ENCODE measurements at regions not wholly inside any gene's neighbourhood (a gene's known extent, or its start where the extent isn't known, plus 50 kb on each side); places are given as distances from the start of the nearest gene placed in this dataset.
"Not testable (repeated sequence)": the region's sequence is repeated elsewhere in the genome, so short reads cannot be mapped to it uniquely, and the experiment has no call there.

DNA sequence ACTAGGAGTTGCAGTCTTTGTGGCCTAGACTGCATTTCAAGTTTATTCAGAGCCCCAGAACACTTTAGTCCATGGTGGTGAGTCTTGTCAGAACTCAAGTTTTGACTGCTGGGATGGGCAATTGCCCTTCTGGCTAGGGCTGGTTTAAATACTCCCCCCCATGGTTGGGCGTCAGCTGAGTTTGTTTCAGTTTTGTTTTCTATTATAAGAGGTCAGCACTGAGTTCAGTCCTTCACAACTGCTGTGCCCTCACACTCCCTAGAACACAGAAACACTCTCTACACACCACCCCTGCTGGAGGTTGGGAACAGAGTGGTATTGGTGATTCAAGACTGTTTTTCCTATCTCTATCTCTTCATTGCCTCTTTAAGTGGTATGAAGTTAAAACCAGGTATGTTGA lies 217.0 kb downstream of the GUCY2F start:
- Mint-ChIP-seq H3K4me1 (ENCODE audit: low read depth) (no peaks in the 10 kb centered on the region), H3K36me3 (no peaks in the 10 kb centered on the region), H3K9me3 (no peaks in the 10 kb centered on the region), H3K4me3 (no peak overlapping the region), H3K27ac (no peak overlapping the region), H3K27me3 (no peaks in the 10 kb centered on the region)
- CTCF ChIA-PET: no interaction called here
- POLR2A ChIA-PET: no interaction called here
- intact Hi-C loops (cut with micrococcal nuclease): no loop called here
- DNase-seq: no peak

DNA sequence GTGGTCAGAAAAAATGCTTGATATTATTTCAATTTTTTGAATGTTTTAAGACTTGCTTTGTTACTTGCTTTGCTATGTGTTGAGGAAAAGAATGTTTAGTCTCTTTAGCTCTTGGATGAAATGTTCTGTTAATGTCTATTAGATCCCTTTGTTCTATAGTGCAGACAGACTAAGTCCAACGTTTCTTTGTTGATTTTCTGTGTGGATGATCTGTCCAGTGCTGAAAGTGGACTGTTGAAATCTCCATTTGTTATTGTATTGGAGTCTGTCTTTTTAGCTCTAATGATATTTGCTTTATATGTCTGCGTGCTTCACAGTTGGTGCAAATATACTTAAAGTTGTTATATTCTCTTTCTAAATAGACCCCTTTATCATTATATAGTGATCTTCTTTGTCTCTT lies 220.6 kb downstream of the GUCY2F start:
- Mint-ChIP-seq H3K36me3 (no peaks in the 10 kb centered on the region), H3K27ac (no peak overlapping the region), H3K4me1 (ENCODE audit: low read depth) (no peaks in the 10 kb centered on the region), H3K27me3 (no peaks in the 10 kb centered on the region), H3K4me3 (no peak overlapping the region), H3K9me3 (no peaks in the 10 kb centered on the region)
- DNase-seq: no peak
- ChIA-PET CTCF (no interaction called here), POLR2A (no interaction called here)
- intact Hi-C loops (cut with micrococcal nuclease): no loop called here

DNA sequence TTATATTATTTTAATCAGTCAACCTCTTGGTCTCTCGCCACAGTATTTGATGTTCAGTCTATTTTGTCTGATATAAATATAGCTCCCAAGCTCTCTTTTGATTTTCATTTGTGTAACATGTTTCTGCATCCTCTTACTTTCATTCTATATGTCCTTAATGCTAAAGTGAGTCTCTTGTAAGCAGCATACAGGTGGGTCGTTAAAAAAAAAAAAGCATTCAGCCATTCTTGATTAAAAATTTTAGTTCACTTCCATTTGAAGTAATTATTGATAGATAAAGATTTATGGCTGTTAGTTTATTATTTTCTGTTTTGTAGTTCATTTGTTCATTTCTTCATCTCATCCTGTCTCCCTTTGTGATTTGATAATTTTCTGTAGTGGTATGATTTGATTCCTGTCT lies 229.1 kb downstream of the GUCY2F start:
- ChIA-PET CTCF (no interaction called here), POLR2A (no interaction called here)
- H3K36me3 Mint-ChIP-seq: no peaks in the 10 kb centered on the region
- peaks cover 3% of the 10 kb centered on the region for H3K9me3 Mint-ChIP-seq
- no peak overlapping the region for H3K4me3 Mint-ChIP-seq
- no peak overlapping the region for H3K27ac Mint-ChIP-seq
- no peaks in the 10 kb centered on the region for H3K27me3 Mint-ChIP-seq
- intact Hi-C loops (cut with micrococcal nuclease): no loop called here
- DNase-seq: no peak
- no peaks in the 10 kb centered on the region for H3K4me1 Mint-ChIP-seq (ENCODE audit: low read depth)

DNA sequence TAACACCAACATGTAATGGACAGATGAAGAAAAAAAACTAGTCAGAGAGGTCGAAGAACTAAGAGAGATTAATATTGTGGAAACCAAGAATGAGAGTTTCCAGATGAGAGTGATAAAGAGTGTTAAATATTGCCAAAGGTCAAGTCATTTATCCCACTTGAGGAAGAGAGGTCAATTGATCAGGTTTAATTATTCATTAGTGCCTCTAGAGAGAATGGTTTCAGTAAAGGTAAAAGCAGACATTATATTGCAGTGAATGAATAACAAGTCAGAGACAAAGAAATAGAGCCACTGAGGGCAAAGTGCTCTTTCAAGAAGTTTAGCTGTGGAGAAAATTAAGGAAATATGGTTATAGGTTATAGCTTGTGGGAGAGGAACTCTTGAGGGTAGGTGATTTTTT lies 263.1 kb downstream of the GUCY2F start:
- Mint-ChIP-seq H3K27ac (no peak overlapping the region), H3K36me3 (no peaks in the 10 kb centered on the region), H3K4me3 (no peak overlapping the region), H3K9me3 (no peaks in the 10 kb centered on the region), H3K4me1 (ENCODE audit: low read depth) (no peaks in the 10 kb centered on the region), H3K27me3 (no peaks in the 10 kb centered on the region)
- DNase-seq: no peak
- CTCF ChIA-PET: no interaction called here
- intact Hi-C loops (cut with micrococcal nuclease): no loop called here
- POLR2A ChIA-PET: no interaction called here

DNA sequence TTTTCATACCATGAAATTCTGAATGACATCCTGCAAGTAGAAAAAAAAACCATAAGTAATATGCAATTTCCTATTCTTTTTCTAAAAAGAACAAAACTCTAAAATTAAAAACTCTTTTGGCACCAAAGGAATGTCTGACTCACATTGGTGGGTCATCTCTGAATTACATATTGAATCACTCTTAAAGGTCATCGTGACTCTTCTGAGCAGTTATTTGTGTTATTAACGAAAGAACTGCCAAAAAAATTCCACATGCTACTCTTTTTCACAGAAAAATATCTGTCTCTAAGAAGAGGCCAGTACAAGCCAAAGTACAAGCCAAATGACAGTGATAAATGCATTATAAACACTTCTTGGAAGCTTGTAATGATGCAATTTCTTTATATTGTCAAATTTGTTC lies 282.2 kb downstream of the GUCY2F start:
- POLR2A ChIA-PET: no interaction called here

GRCh38 chrX:109190542-109190941 lies 291.3 kb downstream of the GUCY2F start:
- Mint-ChIP-seq H3K9me3 (no peaks in the 10 kb centered on the region), H3K27me3 (no peaks in the 10 kb centered on the region), H3K27ac (no peak overlapping the region), H3K36me3 (no peaks in the 10 kb centered on the region), H3K4me1 (ENCODE audit: low read depth) (no peaks in the 10 kb centered on the region), H3K4me3 (no peak overlapping the region)
- ChIA-PET CTCF (no interaction called here), POLR2A (no interaction called here)
- no peak for DNase-seq
- intact Hi-C loops (cut with micrococcal nuclease): no loop called here

More for the DNA sequence above, 282.2 kb downstream of the GUCY2F start:
- DNase-seq: no peak
- no peak overlapping the region for H3K4me3 Mint-ChIP-seq
- no peaks in the 10 kb centered on the region for H3K4me1 Mint-ChIP-seq (ENCODE audit: low read depth)
- H3K9me3 Mint-ChIP-seq: peaks cover 4% of the 10 kb centered on the region
- no peaks in the 10 kb centered on the region for H3K36me3 Mint-ChIP-seq
- no peaks in the 10 kb centered on the region for H3K27me3 Mint-ChIP-seq
- CTCF ChIA-PET: no interaction called here
- no peak overlapping the region for H3K27ac Mint-ChIP-seq
- intact Hi-C loops (cut with micrococcal nuclease): no loop called here

DNA sequence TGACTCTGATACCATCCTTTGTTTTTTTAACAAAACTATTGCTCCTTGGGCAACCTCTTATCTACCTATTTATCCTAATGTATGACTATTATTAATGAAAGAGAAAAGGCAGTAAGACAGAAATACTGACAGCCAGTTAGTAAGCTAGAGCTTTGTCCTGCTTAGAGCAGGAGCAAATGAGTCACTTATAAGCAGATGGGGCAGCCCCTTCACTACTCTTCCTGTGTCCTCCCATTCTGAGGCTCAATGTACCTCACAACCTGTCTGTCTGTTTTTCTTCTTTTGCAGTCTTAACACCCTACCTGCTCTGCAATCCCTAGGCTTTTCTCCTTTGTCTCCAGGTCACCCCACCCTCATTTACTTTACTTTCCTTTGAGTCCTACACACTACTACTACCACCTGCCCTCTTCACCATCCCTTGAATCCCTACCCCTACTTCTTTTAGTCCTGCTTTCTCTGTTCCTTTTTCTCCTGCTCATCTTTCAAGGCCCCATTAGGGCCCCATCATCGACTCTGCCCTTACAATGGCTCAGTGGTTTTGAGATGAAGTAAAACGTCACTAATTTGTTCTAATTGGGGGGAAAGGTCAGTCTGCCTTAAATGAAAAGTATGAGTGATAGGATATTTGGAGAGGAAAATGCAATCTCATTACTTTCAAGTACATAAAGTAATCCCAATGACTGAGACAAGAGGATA lies 294.3 kb downstream of the GUCY2F start:
- POLR2A ChIA-PET: no interaction called here
- H3K27me3 Mint-ChIP-seq: no peaks in the 10 kb centered on the region
- CTCF ChIA-PET: no interaction called here
- H3K36me3 Mint-ChIP-seq: no peaks in the 10 kb centered on the region
- H3K4me3 Mint-ChIP-seq: no peak overlapping the region
- no peaks in the 10 kb centered on the region for H3K9me3 Mint-ChIP-seq
- H3K4me1 Mint-ChIP-seq (ENCODE audit: low read depth): no peaks in the 10 kb centered on the region
- no peak overlapping the region for H3K27ac Mint-ChIP-seq
- intact Hi-C loops (cut with micrococcal nuclease): no loop called here
- DNase-seq: no peak

DNA sequence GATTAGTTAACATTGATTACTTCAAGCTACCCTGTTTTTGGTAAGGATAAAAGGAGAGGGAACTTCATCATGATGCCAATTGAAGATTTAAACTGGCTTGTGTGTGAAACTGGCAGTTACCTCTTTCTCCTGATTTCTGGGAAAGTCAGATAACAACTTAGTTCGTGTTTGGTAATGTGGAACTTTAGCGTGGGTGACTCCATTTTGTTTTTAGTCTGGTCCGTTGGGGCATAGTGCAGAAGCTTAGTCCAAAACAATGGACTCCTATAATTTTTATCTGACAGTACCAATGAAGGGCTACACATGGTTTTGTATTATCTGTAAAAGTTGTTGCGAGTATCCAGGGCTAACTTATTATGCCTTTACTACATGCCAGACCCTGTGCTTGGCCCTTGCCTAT lies 294.9 kb downstream of the GUCY2F start:
- Mint-ChIP-seq H3K9me3 (no peaks in the 10 kb centered on the region), H3K27ac (no peak overlapping the region), H3K36me3 (no peaks in the 10 kb centered on the region), H3K27me3 (no peaks in the 10 kb centered on the region), H3K4me1 (ENCODE audit: low read depth) (no peaks in the 10 kb centered on the region), H3K4me3 (no peak overlapping the region)
- POLR2A ChIA-PET: no interaction called here
- intact Hi-C loops (cut with micrococcal nuclease): no loop called here
- CTCF ChIA-PET: no interaction called here
- no peak for DNase-seq

- no peaks in the 10 kb centered on the region for H3K4me1 Mint-ChIP-seq (ENCODE audit: low read depth)
- POLR2A ChIA-PET: no interaction called here
- H3K9me3 Mint-ChIP-seq: no peaks in the 10 kb centered on the region
- intact Hi-C loops (cut with micrococcal nuclease): no loop called here
- H3K36me3 Mint-ChIP-seq: no peaks in the 10 kb centered on the region
- CTCF ChIA-PET: no interaction called here
- H3K27me3 Mint-ChIP-seq: no peaks in the 10 kb centered on the region
- H3K4me3 Mint-ChIP-seq: no peak overlapping the region
- no peak for DNase-seq
- no peak overlapping the region for H3K27ac Mint-ChIP-seq
These were observed 297.3 kb downstream of the GUCY2F start for GRCh38 chrX:109184506-109185139.

DNA sequence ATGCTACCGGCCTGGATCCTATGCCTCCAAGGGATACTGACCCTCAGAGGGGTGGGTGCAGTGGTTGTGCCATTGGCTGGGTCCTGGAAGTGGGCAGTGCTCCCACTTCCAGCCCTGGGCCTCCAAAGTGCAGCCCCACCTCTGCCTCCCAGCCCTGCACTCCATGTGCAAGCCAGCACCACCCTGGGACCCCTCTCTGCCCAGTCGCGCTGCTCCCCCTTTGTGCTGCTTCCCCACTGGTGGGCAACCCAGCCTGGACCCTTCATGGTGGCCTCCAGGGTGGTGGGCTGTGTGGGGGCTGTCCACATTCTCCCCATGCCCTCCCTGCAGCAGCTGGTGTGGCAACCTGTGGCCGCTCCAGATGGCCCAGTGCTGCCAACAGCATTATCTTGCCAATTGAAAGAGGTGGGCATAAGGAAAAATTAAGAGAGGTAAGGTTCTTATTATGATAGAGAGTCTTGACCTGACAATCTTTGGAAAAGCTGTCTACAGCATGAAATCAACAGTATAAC lies 309.7 kb downstream of the GUCY2F start:
- Mint-ChIP-seq H3K9me3 (peaks cover 4% of the 10 kb centered on the region), H3K36me3 (no peaks in the 10 kb centered on the region), H3K4me1 (ENCODE audit: low read depth) (no peaks in the 10 kb centered on the region), H3K4me3 (no peak overlapping the region), H3K27me3 (no peaks in the 10 kb centered on the region), H3K27ac (no peak overlapping the region)
- DNase-seq: no peak
- intact Hi-C loops (cut with micrococcal nuclease): no loop called here
- ChIA-PET CTCF (no interaction called here), POLR2A (no interaction called here)

- Mint-ChIP-seq H3K4me3 (no peak overlapping the region), H3K36me3 (no peaks in the 10 kb centered on the region), H3K9me3 (peaks cover 13% of the 10 kb centered on the region), H3K4me1 (ENCODE audit: low read depth) (no peaks in the 10 kb centered on the region), H3K27me3 (no peaks in the 10 kb centered on the region), H3K27ac (no peak overlapping the region)
- POLR2A ChIA-PET: no interaction called here
- no peak for DNase-seq
- CTCF ChIA-PET: no interaction called here
- intact Hi-C loops (cut with micrococcal nuclease): no loop called here
These were observed 326.7 kb downstream of the GUCY2F start for GRCh38 chrX:109155161-109155560.

GRCh38 chrX:109144173-109144572 lies 337.7 kb downstream of the GUCY2F start:
- H3K27me3 Mint-ChIP-seq; H3K36me3 Mint-ChIP-seq; CTCF ChIA-PET; POLR2A ChIA-PET; H3K27ac Mint-ChIP-seq; H3K4me1 Mint-ChIP-seq (ENCODE audit: low read depth); intact Hi-C loops (cut with micrococcal nuclease); DNase-seq; H3K4me3 Mint-ChIP-seq: not testable (repeated sequence)
- H3K9me3 Mint-ChIP-seq: peaks cover 12% of the 10 kb centered on the region

DNA sequence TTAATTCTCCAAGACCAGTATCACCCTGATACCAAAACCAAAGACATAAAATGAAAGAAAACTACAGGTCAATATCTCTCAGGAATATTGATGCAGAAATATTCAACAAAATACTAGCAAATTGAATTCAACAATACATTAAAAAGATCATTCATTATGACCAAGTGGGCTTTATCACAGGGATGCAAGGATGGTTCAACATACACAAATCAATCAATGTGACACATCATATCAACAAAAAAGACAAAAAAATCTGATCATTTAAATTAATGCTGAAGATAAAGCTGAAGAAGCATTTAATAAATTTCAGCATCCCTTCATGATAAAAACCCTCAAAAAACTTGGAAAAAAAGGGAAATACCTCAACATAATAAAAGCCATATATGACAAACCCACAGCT lies 341.4 kb downstream of the GUCY2F start:
- CTCF ChIA-PET: no interaction called here
- no peak for DNase-seq
- POLR2A ChIA-PET: no interaction called here
- intact Hi-C loops (cut with micrococcal nuclease): no loop called here
- Mint-ChIP-seq H3K4me3 (no peak overlapping the region), H3K36me3 (no peaks in the 10 kb centered on the region), H3K27me3 (no peaks in the 10 kb centered on the region), H3K9me3 (peaks cover 9% of the 10 kb centered on the region), H3K27ac (no peak overlapping the region), H3K4me1 (ENCODE audit: low read depth) (no peaks in the 10 kb centered on the region)

Data from activated CD4-positive, alpha-beta memory T cell treated with anti-CD3 and anti-CD28 coated beads for 36 hours (primary cell).